C4-2B (cell line): ENCODE measurements at regions not wholly inside any gene's neighbourhood (a gene's known extent, or its start where the extent isn't known, plus 50 kb on each side); places are given as distances from the start of the nearest gene placed in this dataset.

Source experiments
- CTCF ChIP-seq: fragments of 450-650 bp; conservative IDR thresholded peaks from 2 replicates; pipeline ENCODE4 v1.5.1; 2017; ENCODE audit warnings: mild to moderate bottlenecking
- ZFX ChIP-seq: fragments of 450-650 bp; IDR thresholded peaks from 2 replicates; pipeline ENCODE4 v1.6.1; 2017

DNA sequence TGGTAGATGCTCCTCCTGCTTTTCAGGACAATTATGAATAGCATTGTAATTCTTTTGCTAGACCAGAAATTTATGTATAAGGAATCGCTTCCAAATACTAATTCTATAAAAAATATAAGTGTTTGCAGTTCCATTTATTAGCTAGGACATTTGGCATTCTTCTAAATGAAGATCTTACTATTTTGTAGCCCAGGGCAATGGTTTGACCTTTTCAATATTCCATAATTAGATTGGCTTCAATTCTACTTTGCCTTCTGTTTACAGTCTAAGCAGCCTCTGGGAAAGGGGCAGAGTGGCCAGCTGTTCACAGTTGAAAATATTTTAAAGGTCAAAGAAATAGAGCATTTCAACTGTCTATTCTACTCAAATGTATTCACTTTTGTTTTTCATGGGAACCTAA, 912.1 kb upstream of the GRIA3 start:
- no peak for TF ChIP-seq CTCF
- no peak for TF ChIP-seq ZFX
